ENCODE measurements at regions not wholly inside any gene's neighbourhood (a gene's known extent, or its start where the extent isn't known, plus 50 kb on each side); places are given as distances from the start of the nearest gene placed in this dataset.

GRCh38 chr9:118017607-118018122 is 313.5 kb downstream of the TLR4 start:
- no peak for ATAC-seq
- H3K9me3 ChIP-seq (ENCODE audit: control insufficient read depth, insufficient read depth, low read length), result no peaks in the 10 kb centered on the region
- no peaks in the 10 kb centered on the region for H3K4me1 Mint-ChIP-seq
- intact Hi-C loops (cut with micrococcal nuclease), result no loop called here
- H3K27ac ChIP-seq (ENCODE audit: low read length), result no peak overlapping the region
- no peaks in the 10 kb centered on the region for H3K27me3 ChIP-seq (ENCODE audit: control insufficient read depth, insufficient read depth, low read length)
- H3K27ac Mint-ChIP-seq, result no peak overlapping the region
- no peaks in the 10 kb centered on the region for H3K4me1 ChIP-seq (ENCODE audit: control insufficient read depth, insufficient read depth, low read length)
- H3K36me3 ChIP-seq (ENCODE audit: control insufficient read depth, insufficient read depth, low read length), result no peaks in the 10 kb centered on the region
- no peaks in the 10 kb centered on the region for H3K36me3 Mint-ChIP-seq
- peaks cover 5% of the 10 kb centered on the region in 2 donors for H3K9me3 Mint-ChIP-seq
- no peak overlapping the region for H3K4me3 Mint-ChIP-seq
- TF ChIP-seq CTCF (IDR thresholded peaks at IDR 0.05), result no peak
- H3K4me3 ChIP-seq (ENCODE audit: low read length), result no peak overlapping the region
- WGBS (ENCODE audit: insufficient coverage), result 79% methylated on average over 2 of the region's 2 CpGs
- DNase-seq, result no peak
- H3K27me3 Mint-ChIP-seq (ENCODE audit: low read depth in 2 of 2), result no peaks in the 10 kb centered on the region

GRCh38 chr9:118023644-118024043 is 319.4 kb downstream of the TLR4 start:
- Mint-ChIP-seq H3K36me3 (no peaks in the 10 kb centered on the region), H3K9me3 (peaks cover 0 to 3% of the 10 kb centered on the region in 2 donors)

GRCh38 chr9:118028225-118028624 is 324.0 kb downstream of the TLR4 start:
- DNase-seq (no peak), ATAC-seq (no peak)
- no peak for TF ChIP-seq CTCF (IDR thresholded peaks at IDR 0.05)
- Histone ChIP-seq H3K27ac (ENCODE audit: low read length) (no peak overlapping the region), H3K36me3 (ENCODE audit: control insufficient read depth, insufficient read depth, low read length) (no peaks in the 10 kb centered on the region), H3K9me3 (ENCODE audit: control insufficient read depth, insufficient read depth, low read length) (no peaks in the 10 kb centered on the region), H3K27me3 (ENCODE audit: control insufficient read depth, insufficient read depth, low read length) (no peaks in the 10 kb centered on the region), H3K4me3 (ENCODE audit: low read length) (no peak overlapping the region), H3K4me1 (ENCODE audit: control insufficient read depth, insufficient read depth, low read length) (no peaks in the 10 kb centered on the region)
- intact Hi-C loops (cut with micrococcal nuclease), result no loop called here
- WGBS (ENCODE audit: insufficient coverage), result 79% methylated on average over 2 of the region's 2 CpGs
- Mint-ChIP-seq H3K9me3 (peaks cover 6 to 8% of the 10 kb centered on the region in 2 donors), H3K27me3 (ENCODE audit: low read depth in 2 of 2) (no peaks in the 10 kb centered on the region), H3K4me3 (no peak overlapping the region), H3K36me3 (no peaks in the 10 kb centered on the region), H3K4me1 (no peaks in the 10 kb centered on the region), H3K27ac (no peak overlapping the region)

More at GRCh38 chr9:118023644-118024043, 319.4 kb downstream of the TLR4 start:
- Mint-ChIP-seq H3K27me3 (ENCODE audit: low read depth in 2 of 2) (no peaks in the 10 kb centered on the region), H3K4me1 (no peaks in the 10 kb centered on the region), H3K27ac (no peak overlapping the region), H3K4me3 (no peak overlapping the region)
- no peaks in the 10 kb centered on the region for H3K36me3 ChIP-seq (ENCODE audit: control insufficient read depth, insufficient read depth, low read length)
- DNase-seq (no peak), ATAC-seq (no peak)
- WGBS (ENCODE audit: insufficient coverage), result 67% methylated on average over 2 of the region's 2 CpGs
- H3K4me1 ChIP-seq (ENCODE audit: control insufficient read depth, insufficient read depth, low read length), result no peaks in the 10 kb centered on the region
- H3K27me3 ChIP-seq (ENCODE audit: control insufficient read depth, insufficient read depth, low read length), result no peaks in the 10 kb centered on the region
- H3K27ac ChIP-seq (ENCODE audit: low read length), result no peak overlapping the region
- intact Hi-C loops (cut with micrococcal nuclease), result no loop called here
- TF ChIP-seq CTCF (IDR thresholded peaks at IDR 0.05), result no peak
- H3K9me3 ChIP-seq (ENCODE audit: control insufficient read depth, insufficient read depth, low read length), result no peaks in the 10 kb centered on the region
- no peak overlapping the region for H3K4me3 ChIP-seq (ENCODE audit: low read length)

GRCh38 chr9:118029425-118029824 is 325.2 kb downstream of the TLR4 start:
- H3K36me3 Mint-ChIP-seq, result no peaks in the 10 kb centered on the region
- TF ChIP-seq CTCF (IDR thresholded peaks at IDR 0.05), result no peak
- ATAC-seq (no peak), DNase-seq (no peak)
- H3K27me3 Mint-ChIP-seq (ENCODE audit: low read depth in 2 of 2), result peaks cover 0 to 3% of the 10 kb centered on the region in 2 donors
- H3K9me3 ChIP-seq (ENCODE audit: control insufficient read depth, insufficient read depth, low read length), result no peaks in the 10 kb centered on the region
- no peak overlapping the region for H3K27ac Mint-ChIP-seq
- peaks cover 8 to 9% of the 10 kb centered on the region in 2 donors for H3K9me3 Mint-ChIP-seq
- no peaks in the 10 kb centered on the region for H3K4me1 ChIP-seq (ENCODE audit: control insufficient read depth, insufficient read depth, low read length)
- H3K27me3 ChIP-seq (ENCODE audit: control insufficient read depth, insufficient read depth, low read length), result no peaks in the 10 kb centered on the region
- H3K36me3 ChIP-seq (ENCODE audit: control insufficient read depth, insufficient read depth, low read length), result no peaks in the 10 kb centered on the region
- no peaks in the 10 kb centered on the region for H3K4me1 Mint-ChIP-seq
- no peak overlapping the region for H3K4me3 ChIP-seq (ENCODE audit: low read length)
- no peak overlapping the region for H3K4me3 Mint-ChIP-seq
- intact Hi-C loops (cut with micrococcal nuclease), result no loop called here
- no peak overlapping the region for H3K27ac ChIP-seq (ENCODE audit: low read length)

Measured in natural killer cell (primary cell).